ENCODE measurements at regions not wholly inside any gene's neighbourhood (a gene's known extent, or its start where the extent isn't known, plus 50 kb on each side); places are given as distances from the start of the nearest gene placed in this dataset.

DNA sequence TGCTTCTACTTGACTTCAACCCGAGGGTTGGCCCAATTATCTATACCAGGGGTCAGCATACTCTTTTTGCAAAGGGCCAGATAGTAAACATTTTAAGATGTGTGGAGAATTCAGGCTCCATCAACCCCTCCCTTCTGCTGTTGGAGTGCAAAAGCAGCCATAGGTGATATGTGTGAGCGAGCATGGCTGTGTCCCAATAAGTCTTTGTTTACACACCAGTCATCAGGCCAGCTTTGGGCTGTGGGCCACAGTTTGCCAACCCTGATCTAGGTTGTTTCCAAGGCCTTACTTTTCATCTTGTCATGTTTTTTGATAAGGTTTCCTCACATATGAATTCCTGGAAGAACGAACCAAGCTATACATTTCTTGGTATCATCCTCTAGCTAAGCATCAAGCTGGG, 136.9 kb upstream of the VIPR2 start (continued):
- TF ChIP-seq CREB1 (CRISPR knock-in tag; IDR thresholded peaks at IDR 0.05; ENCODE audit: low read depth), result no peak
- no peak for TF ChIP-seq JUNB (IDR thresholded peaks at IDR 0.05; ENCODE audit: unreplicated experiment)

GRCh38 chr7:159280008-159280407, 135.3 kb upstream of the VIPR2 start:
- H4K20me1 ChIP-seq (replicated peaks; ENCODE audit: insufficient read depth), result no peaks in the 10 kb centered on the region
- Mint-ChIP-seq H3K36me3 (ENCODE audit: low read depth) (peaks cover 10% of the 10 kb centered on the region), H3K4me1 (no peaks in the 10 kb centered on the region), H3K4me3 (no peak overlapping the region), H3K27me3 (ENCODE audit: insufficient read depth, low read depth, poor library complexity) (peaks cover 2% of the 10 kb centered on the region), H3K27ac (no peak overlapping the region), H3K9me3 (peaks cover 52% of the 10 kb centered on the region)
- H3K4me3 ChIP-seq, result no peak overlapping the region
- H3K27me3 ChIP-seq (ENCODE audit: insufficient read depth), result no peaks in the 10 kb centered on the region
- DNase-seq (ENCODE audit: low spot score) (no peak), ATAC-seq (no peak)
- no peak overlapping the region for H3K27ac ChIP-seq (ENCODE audit: low read depth)
- no peak overlapping the region for H3K4me2 ChIP-seq
- H2AFZ ChIP-seq, result no peak overlapping the region
- no peaks in the 10 kb centered on the region for H3K36me3 ChIP-seq (ENCODE audit: insufficient read depth)
- no peaks in the 10 kb centered on the region for H3K79me2 ChIP-seq (replicated peaks; ENCODE audit: insufficient read depth)
- TF ChIP-seq ZNF462 (CRISPR knock-in tag; IDR thresholded peaks at IDR 0.05) (no peak), ZNF114 (CRISPR knock-in tag; IDR thresholded peaks at IDR 0.05) (no peak), NANOG (IDR thresholded peaks at IDR 0.05; ENCODE audit: borderline replicate concordance) (no peak), ZNF331 (CRISPR knock-in tag; IDR thresholded peaks at IDR 0.05; ENCODE audit: low read depth) (no peak), EZH2 (IDR thresholded peaks at IDR 0.05; ENCODE audit: low read depth, unreplicated experiment) (no peak), JUNB (IDR thresholded peaks at IDR 0.05; ENCODE audit: unreplicated experiment) (no peak), EZH2phosphoT487 (IDR thresholded peaks at IDR 0.05; ENCODE audit: unreplicated experiment) (no peak), REST (IDR thresholded peaks at IDR 0.05; ENCODE audit: unreplicated experiment) (no peak), CREB1 (CRISPR knock-in tag; IDR thresholded peaks at IDR 0.05; ENCODE audit: low read depth) (no peak), POLR2AphosphoS5 (IDR thresholded peaks at IDR 0.05; ENCODE audit: low read depth) (no peak), STAT1 (IDR thresholded peaks at IDR 0.05; ENCODE audit: unreplicated experiment) (no peak)
- TF ChIP-seq, protein P1, sequence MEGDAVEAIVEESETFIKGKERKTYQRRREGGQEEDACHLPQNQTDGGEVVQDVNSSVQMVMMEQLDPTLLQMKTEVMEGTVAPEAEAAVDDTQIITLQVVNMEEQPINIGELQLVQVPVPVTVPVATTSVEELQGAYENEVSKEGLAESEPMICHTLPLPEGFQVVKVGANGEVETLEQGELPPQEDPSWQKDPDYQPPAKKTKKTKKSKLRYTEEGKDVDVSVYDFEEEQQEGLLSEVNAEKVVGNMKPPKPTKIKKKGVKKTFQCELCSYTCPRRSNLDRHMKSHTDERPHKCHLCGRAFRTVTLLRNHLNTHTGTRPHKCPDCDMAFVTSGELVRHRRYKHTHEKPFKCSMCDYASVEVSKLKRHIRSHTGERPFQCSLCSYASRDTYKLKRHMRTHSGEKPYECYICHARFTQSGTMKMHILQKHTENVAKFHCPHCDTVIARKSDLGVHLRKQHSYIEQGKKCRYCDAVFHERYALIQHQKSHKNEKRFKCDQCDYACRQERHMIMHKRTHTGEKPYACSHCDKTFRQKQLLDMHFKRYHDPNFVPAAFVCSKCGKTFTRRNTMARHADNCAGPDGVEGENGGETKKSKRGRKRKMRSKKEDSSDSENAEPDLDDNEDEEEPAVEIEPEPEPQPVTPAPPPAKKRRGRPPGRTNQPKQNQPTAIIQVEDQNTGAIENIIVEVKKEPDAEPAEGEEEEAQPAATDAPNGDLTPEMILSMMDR (conservative IDR thresholded peaks at IDR 0.05; ENCODE audit: low read depth in 2 of 2), result no peak
- TF ChIP-seq, protein P2, sequence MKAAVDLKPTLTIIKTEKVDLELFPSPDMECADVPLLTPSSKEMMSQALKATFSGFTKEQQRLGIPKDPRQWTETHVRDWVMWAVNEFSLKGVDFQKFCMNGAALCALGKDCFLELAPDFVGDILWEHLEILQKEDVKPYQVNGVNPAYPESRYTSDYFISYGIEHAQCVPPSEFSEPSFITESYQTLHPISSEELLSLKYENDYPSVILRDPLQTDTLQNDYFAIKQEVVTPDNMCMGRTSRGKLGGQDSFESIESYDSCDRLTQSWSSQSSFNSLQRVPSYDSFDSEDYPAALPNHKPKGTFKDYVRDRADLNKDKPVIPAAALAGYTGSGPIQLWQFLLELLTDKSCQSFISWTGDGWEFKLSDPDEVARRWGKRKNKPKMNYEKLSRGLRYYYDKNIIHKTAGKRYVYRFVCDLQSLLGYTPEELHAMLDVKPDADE (IDR thresholded peaks at IDR 0.05), result no peak
- H3K9me2 ChIP-seq (ENCODE audit: insufficient read depth), result no peaks in the 10 kb centered on the region
- no peaks in the 10 kb centered on the region for H3F3A ChIP-seq (replicated peaks; ENCODE audit: low read depth)
- no peaks in the 10 kb centered on the region for H3K4me1 ChIP-seq (ENCODE audit: insufficient read depth)

Measured in GM23338 (cell line).